ENCODE measurements at regions not wholly inside any gene's neighbourhood (a gene's known extent, or its start where the extent isn't known, plus 50 kb on each side); places are given as distances from the start of the nearest gene placed in this dataset.

DNA sequence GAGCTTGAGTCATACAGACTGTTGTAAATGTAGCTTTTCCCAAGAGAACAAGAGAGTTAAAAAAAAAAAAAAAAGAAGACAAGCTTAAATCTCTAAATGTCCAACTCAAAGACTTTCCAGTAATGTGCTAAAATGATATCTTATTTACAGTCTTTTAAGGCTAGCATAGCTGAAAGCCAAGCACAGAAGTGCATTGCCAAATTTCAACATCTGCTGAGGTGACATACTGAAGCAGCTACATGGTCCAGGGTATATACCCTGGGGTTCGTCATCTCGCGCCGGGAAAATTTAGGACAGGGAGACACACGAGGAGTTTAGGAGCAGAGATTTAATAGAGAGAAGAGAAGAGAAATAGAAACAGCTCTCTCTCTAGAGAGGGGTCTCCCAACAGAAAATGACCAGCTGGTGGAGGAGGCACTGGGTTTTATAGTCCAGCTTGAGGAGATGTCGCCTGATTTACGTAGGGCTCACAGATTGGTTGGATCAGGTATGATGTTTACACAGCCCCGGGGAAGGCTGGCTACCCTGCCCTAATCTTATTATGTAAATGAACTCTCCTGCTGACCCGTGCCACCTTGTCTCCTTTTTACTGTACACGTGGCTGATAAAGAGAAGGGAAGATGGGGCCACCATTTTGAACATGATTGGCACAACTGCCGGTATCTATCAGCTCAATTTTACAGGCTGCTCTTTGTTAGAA is 172.7 kb downstream of the TRIM33 start:
- Histone ChIP-seq H3K36me3 (no peaks in the 10 kb centered on the region), H3K4me1 (no peaks in the 10 kb centered on the region), H3K4me3 (no peak overlapping the region), H3K27ac (no peak overlapping the region), H3K9me3 (no peaks in the 10 kb centered on the region), H3K27me3 (no peaks in the 10 kb centered on the region)
- no peak for DNase-seq (ENCODE audit: extremely low spot score in 2 of 2)
- intact Hi-C loops (cut with DNase I) = no loop called here
- TF ChIP-seq POLR2A (IDR thresholded peaks at IDR 0.05) (no peak), POLR2AphosphoS5 (IDR thresholded peaks at IDR 0.05; ENCODE audit: insufficient read depth in 1 of 2, low read depth in 1 of 2) (no peak)
- TF ChIP-seq, protein P1, sequence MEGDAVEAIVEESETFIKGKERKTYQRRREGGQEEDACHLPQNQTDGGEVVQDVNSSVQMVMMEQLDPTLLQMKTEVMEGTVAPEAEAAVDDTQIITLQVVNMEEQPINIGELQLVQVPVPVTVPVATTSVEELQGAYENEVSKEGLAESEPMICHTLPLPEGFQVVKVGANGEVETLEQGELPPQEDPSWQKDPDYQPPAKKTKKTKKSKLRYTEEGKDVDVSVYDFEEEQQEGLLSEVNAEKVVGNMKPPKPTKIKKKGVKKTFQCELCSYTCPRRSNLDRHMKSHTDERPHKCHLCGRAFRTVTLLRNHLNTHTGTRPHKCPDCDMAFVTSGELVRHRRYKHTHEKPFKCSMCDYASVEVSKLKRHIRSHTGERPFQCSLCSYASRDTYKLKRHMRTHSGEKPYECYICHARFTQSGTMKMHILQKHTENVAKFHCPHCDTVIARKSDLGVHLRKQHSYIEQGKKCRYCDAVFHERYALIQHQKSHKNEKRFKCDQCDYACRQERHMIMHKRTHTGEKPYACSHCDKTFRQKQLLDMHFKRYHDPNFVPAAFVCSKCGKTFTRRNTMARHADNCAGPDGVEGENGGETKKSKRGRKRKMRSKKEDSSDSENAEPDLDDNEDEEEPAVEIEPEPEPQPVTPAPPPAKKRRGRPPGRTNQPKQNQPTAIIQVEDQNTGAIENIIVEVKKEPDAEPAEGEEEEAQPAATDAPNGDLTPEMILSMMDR (IDR thresholded peaks at IDR 0.05) = no peak

DNA sequence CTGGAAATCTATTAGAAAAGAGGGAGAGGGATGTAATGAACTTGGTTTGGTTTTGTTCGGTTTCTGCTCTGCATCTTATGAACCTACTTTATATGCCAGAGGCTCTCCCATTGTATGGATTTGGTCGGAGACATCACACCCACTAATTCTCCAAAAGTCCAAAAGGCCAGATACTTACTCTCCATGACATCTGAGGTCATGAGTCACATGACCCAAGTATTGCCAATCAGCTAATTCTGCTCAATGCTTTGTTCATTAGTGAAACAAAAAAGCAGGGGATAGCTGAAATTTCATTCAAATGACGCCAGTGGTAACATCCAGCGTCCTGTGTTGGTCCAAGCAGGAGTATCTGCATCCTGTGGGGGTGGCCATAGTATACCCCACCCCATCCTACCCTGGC is 173.6 kb downstream of the TRIM33 start:
- no peaks in the 10 kb centered on the region for H3K36me3 ChIP-seq
- intact Hi-C loops (cut with DNase I) = no loop called here
- no peak for DNase-seq (ENCODE audit: extremely low spot score in 2 of 2)
- H3K27ac ChIP-seq = no peak overlapping the region
- no peaks in the 10 kb centered on the region for H3K9me3 ChIP-seq
- no peak overlapping the region for H3K4me3 ChIP-seq
- no peaks in the 10 kb centered on the region for H3K27me3 ChIP-seq
- TF ChIP-seq, protein P1 (IDR thresholded peaks at IDR 0.05) = no peak
- TF ChIP-seq POLR2AphosphoS5 (IDR thresholded peaks at IDR 0.05; ENCODE audit: insufficient read depth in 1 of 2, low read depth in 1 of 2) = no peak
- TF ChIP-seq POLR2A (IDR thresholded peaks at IDR 0.05) = no peak
- no peaks in the 10 kb centered on the region for H3K4me1 ChIP-seq

DNA sequence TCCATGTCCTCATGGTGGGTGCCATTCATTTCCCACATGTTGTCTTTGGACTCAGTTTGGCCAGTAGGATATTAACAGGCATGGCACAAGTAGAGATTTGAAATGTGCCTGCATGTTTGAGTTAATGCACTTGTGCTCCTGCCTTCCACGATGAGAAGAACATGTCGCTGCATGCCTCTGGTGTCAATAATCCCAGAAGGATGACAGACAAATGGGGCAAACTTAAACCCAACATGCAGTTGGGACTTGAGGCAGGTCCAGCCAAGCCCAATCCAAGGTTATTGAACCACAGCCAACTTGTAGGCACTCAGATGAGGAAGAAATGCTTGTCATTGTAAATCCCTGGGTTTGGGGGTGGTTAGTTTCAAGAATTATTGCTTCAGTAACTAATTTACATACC is 174.6 kb downstream of the TRIM33 start:
- H3K36me3 ChIP-seq = no peaks in the 10 kb centered on the region
- TF ChIP-seq POLR2A (IDR thresholded peaks at IDR 0.05) (no peak), POLR2AphosphoS5 (IDR thresholded peaks at IDR 0.05; ENCODE audit: insufficient read depth in 1 of 2, low read depth in 1 of 2) (no peak)
- TF ChIP-seq, protein P1 (IDR thresholded peaks at IDR 0.05) = no peak
- intact Hi-C loops (cut with DNase I) = no loop called here
- H3K9me3 ChIP-seq = no peaks in the 10 kb centered on the region
- H3K4me3 ChIP-seq = no peak overlapping the region
- H3K27ac ChIP-seq = no peak overlapping the region
- no peaks in the 10 kb centered on the region for H3K27me3 ChIP-seq
- DNase-seq (ENCODE audit: extremely low spot score in 2 of 2) = no peak
- no peaks in the 10 kb centered on the region for H3K4me1 ChIP-seq

DNA sequence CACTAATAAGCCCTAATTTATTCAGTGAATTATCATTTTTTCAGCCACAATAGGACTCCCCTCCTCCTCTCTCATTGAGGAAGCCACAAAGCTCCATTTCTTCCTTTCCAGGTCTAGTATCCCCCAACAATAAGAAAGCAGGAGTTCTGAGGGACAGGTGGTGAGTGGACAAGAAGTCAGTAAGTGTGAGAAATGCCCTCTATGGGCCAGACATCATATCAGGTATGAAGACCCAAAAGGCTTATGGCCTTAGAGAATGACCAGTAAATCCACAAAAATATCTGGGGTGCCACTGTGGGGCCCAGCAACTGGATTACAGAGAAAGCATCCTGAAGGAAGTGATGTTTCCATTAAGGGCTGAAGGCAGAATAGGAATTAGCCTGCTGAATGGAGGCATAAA is 175.7 kb downstream of the TRIM33 start:
- no peak overlapping the region for H3K27ac ChIP-seq

DNA sequence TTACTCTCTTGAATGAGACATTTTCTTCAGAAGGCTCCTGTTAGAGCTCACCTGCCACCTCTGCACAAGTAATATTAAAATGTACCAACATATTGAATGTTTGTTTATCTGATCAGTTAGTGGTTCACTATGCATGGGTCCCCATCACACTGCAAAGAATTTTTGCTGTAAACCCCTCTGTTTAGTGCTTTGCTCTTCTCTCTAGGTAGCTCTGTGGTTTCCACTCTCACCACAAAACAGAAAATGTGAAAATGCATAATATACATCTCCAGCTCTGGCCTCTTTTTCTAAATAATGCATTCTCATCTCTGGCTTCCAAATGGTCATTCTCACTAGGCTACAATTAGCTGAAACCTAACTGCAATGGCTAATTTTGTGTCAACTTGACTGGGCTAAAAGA is 176.7 kb downstream of the TRIM33 start:
- TF ChIP-seq, protein P1 (IDR thresholded peaks at IDR 0.05) = no peak
- TF ChIP-seq POLR2AphosphoS5 (IDR thresholded peaks at IDR 0.05; ENCODE audit: insufficient read depth in 1 of 2, low read depth in 1 of 2) = no peak
- TF ChIP-seq POLR2A (IDR thresholded peaks at IDR 0.05) = no peak
- H3K9me3 ChIP-seq = no peaks in the 10 kb centered on the region
- no peak overlapping the region for H3K27ac ChIP-seq
- DNase-seq (ENCODE audit: extremely low spot score in 2 of 2) = no peak
- H3K4me3 ChIP-seq = no peak overlapping the region
- H3K36me3 ChIP-seq = no peaks in the 10 kb centered on the region
- intact Hi-C loops (cut with DNase I) = no loop called here
- no peaks in the 10 kb centered on the region for H3K27me3 ChIP-seq
- no peaks in the 10 kb centered on the region for H3K4me1 ChIP-seq

More for the DNA sequence above, 175.7 kb downstream of the TRIM33 start:
- no peak for DNase-seq (ENCODE audit: extremely low spot score in 2 of 2)
- no peak for TF ChIP-seq POLR2AphosphoS5 (IDR thresholded peaks at IDR 0.05; ENCODE audit: insufficient read depth in 1 of 2, low read depth in 1 of 2)
- TF ChIP-seq, protein P1 (IDR thresholded peaks at IDR 0.05) = no peak
- TF ChIP-seq POLR2A (IDR thresholded peaks at IDR 0.05) = no peak
- H3K4me3 ChIP-seq = no peak overlapping the region
- H3K27me3 ChIP-seq = no peaks in the 10 kb centered on the region
- no peaks in the 10 kb centered on the region for H3K4me1 ChIP-seq
- H3K9me3 ChIP-seq = no peaks in the 10 kb centered on the region
- intact Hi-C loops (cut with DNase I) = no loop called here
- no peaks in the 10 kb centered on the region for H3K36me3 ChIP-seq
